Common myeloid progenitor, CD34-positive (primary cell): ENCODE measurements at regions not wholly inside any gene's neighbourhood (a gene's known extent, or its start where the extent isn't known, plus 50 kb on each side); places are given as distances from the start of the nearest gene placed in this dataset.

Experiments used
- CTCF ChIA-PET: fragments of 350-600 bp; sonication (Branson Sonifier 250); formaldehyde crosslinking; loops from one replicate; lab custom pipeline; 2021; ENCODE audit warnings: antibody characterized with exemption; lab: Charles Lee
- POLR2A ChIA-PET: fragments of 350-600 bp; sonication (Branson Sonifier 250); formaldehyde crosslinking; loops from one replicate; lab custom pipeline; 2021; ENCODE audit warnings: antibody characterized with exemption; lab: Charles Lee
- DNase-seq, 3 donors: peaks; one replicate each; pipeline versions ENCODE4 v3.0.0 to v3.0.0-alpha.2; 2013
- H3K27ac ChIP-seq, 2 experiments: 1 replicate in 1 of 2; 2 replicates in 1 of 2; pipeline ENCODE4 v1.7.0; 2013; ENCODE audit warnings: inconsistent platforms in 2 of 2, low read length in 2 of 2, mild to moderate bottlenecking in 2 of 2, low read depth in 1 of 2, moderate library complexity in 1 of 2; ENCODE audit not compliant: severe bottlenecking in 2 of 2, insufficient read depth in 1 of 2, poor library complexity in 1 of 2
- H3K27me3 ChIP-seq, 5 experiments: replicated peaks in 2 of 5; 1 replicate in 3 of 5; 2 replicates in 2 of 5; pipeline versions ENCODE4 v1.6.1 to v1.7.0; 2013; ENCODE audit warnings: low read length in 4 of 5, mild to moderate bottlenecking in 2 of 5, moderate library complexity in 2 of 5, inconsistent platforms in 1 of 5; ENCODE audit not compliant: insufficient read depth in 5 of 5, control insufficient read depth in 4 of 5
- H3K36me3 ChIP-seq, 4 experiments: 1 replicate in 2 of 4; 2 replicates in 2 of 4; pipeline versions ENCODE4 v1.6.1 to v1.7.0; 2013; ENCODE audit warnings: low read length in 3 of 4, control low read depth in 1 of 4, mild to moderate bottlenecking in 1 of 4; ENCODE audit not compliant: control insufficient read depth in 4 of 4, insufficient read depth in 4 of 4
- H3K4me1 ChIP-seq, 4 experiments: 1 replicate in 3 of 4; 2 replicates in 1 of 4; pipeline versions ENCODE4 v1.6.1 to v1.7.1; 2013; ENCODE audit warnings: low read length in 3 of 4, mild to moderate bottlenecking in 3 of 4, control low read depth in 1 of 4, inconsistent platforms in 1 of 4, moderate library complexity in 1 of 4; ENCODE audit not compliant: control insufficient read depth in 4 of 4, insufficient read depth in 4 of 4; ENCODE audit errors: control extremely low read depth in 1 of 4
- H3K4me3 ChIP-seq, 7 experiments: 1 replicate in 4 of 7; 2 replicates in 3 of 7; pipeline versions ENCODE4 v1.5.1 to v1.7.0; 2013; ENCODE audit warnings: mild to moderate bottlenecking in 7 of 7, low read length in 6 of 7, moderate library complexity in 6 of 7, inconsistent platforms in 2 of 7, low read depth in 2 of 7, control low read depth in 1 of 7; ENCODE audit not compliant: insufficient read depth in 4 of 7, control insufficient read depth in 1 of 7; ENCODE audit errors: extremely low read depth in 1 of 7
- H3K9me3 ChIP-seq, 5 experiments: 1 replicate in 4 of 5; 2 replicates in 1 of 5; pipeline versions ENCODE4 v1.6.1 to v1.7.1; 2013; ENCODE audit warnings: low read length in 4 of 5, mild to moderate bottlenecking in 2 of 5, inconsistent platforms in 1 of 5, low read depth in 1 of 5, moderate library complexity in 1 of 5; ENCODE audit not compliant: control insufficient read depth in 4 of 5, insufficient read depth in 2 of 5; ENCODE audit errors: control extremely low read depth in 1 of 5
- WGBS: methylation state at CpG from one replicate; pipeline ENCODE4 v1.1.5; 2013; ENCODE audit not compliant: insufficient coverage; 5-methylcytosine and 5-hydroxymethylcytosine counted together

DNA sequence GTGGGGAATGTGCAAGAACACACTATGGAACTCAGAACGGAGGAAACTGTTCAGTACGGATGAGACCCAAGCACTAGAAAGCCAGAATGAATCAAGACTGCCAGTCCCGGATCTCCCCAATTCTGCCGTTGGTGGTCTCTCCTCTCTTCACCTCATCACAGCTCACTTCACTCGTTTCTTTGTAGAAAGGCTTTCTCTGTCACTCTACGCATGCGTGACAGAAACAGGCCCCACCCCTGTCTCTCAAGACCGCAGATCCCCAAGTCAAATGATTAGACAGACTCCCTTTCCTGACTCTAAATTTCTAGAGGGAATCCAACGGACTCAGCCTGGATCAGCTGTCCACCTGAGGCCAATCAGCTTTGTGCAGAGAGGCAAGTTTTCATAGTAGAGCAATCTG lies 505.7 kb upstream of the ADAMTS9 start:
- H3K36me3 ChIP-seq = no peaks in the 10 kb centered on the region
- no peaks in the 10 kb centered on the region for H3K4me1 ChIP-seq
- ChIA-PET CTCF (no interaction called here), POLR2A (no interaction called here)
- WGBS = 96% methylated on average over 8 of the region's 9 CpGs
- peaks cover 0 to 1% (median 0%) of the 10 kb centered on the region in 5 experiments for H3K9me3 ChIP-seq
- no peak overlapping the region for H3K27ac ChIP-seq
- no peaks in the 10 kb centered on the region for H3K27me3 ChIP-seq
- DNase-seq = no peak
- H3K4me3 ChIP-seq = no peak overlapping the region

DNA sequence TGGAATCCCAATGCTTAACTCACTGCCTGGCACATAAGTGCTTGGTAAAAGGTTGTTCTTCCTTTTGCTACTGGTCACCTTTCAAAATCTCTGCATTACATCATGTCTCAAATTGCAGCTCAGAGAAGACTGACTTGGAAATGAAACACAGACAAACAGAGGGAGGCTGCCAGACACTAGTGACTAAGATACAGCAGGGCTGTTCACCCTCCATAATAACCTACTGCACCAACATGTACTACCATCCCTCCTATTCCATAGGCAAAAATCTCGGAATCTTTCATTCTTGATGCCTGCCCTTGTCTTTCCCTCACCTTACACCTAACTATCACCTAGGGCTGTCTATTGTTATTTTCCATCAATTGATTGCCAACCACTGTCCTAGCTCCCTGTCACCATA lies 502.3 kb upstream of the ADAMTS9 start:
- H3K27me3 ChIP-seq = no peaks in the 10 kb centered on the region
- ChIA-PET CTCF (no interaction called here), POLR2A (no interaction called here)
- 100% methylated on average over 1 of the region's 1 CpG for WGBS
- no peak overlapping the region for H3K4me3 ChIP-seq
- H3K27ac ChIP-seq = no peak overlapping the region
- peaks cover 0 to 3% (median 0%) of the 10 kb centered on the region in 5 experiments for H3K9me3 ChIP-seq
- DNase-seq = no peak
- no peaks in the 10 kb centered on the region for H3K4me1 ChIP-seq
- no peaks in the 10 kb centered on the region for H3K36me3 ChIP-seq

DNA sequence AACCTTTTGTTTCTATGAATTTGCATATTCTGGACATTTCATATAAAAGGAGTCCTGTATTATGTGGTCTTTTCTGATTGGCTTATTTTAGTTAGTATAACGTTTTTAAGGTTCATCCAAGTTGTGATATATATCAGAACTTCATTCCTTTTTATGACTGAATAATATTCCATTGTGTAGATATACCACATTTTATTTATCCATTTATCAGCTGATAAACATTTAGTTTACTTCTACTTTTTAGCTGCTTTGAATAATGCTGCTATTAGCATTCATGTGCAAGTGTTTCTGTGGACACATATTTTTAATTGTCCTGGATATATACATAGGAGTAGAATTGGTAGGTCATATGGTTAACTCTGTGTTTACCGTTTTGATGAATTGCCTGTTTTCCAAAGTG lies 498.5 kb upstream of the ADAMTS9 start:
- WGBS = no CpG with 5 or more reads among the region's 2 CpGs
- H3K36me3 ChIP-seq = no peaks in the 10 kb centered on the region
- DNase-seq = no peak
- ChIA-PET CTCF (no interaction called here), POLR2A (no interaction called here)
- no peaks in the 10 kb centered on the region for H3K27me3 ChIP-seq
- no peak overlapping the region for H3K27ac ChIP-seq
- no peaks in the 10 kb centered on the region for H3K4me1 ChIP-seq
- no peak overlapping the region for H3K4me3 ChIP-seq
- peaks cover 0 to 5% (median 0%) of the 10 kb centered on the region in 5 experiments for H3K9me3 ChIP-seq

DNA sequence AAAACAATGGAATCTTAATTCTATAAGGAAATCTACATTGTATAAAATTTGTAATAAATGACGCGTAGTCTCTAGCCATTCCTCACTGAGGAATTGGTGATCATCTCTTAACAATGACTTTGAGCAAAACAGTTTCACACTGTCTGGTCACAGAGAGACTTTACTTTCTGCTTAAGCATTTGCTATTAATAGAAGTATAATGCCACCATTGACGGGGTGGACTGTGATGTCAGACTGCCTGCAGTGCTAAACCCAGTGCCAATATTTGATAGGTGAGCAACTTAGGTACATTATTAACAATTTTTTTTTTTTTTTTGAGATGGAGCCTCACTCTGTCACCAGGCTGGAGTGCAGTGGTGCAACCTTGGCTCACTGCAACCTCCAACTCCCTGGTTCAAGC lies 494.9 kb upstream of the ADAMTS9 start:
- WGBS = no CpG with 5 or more reads among the region's 3 CpGs
- Histone ChIP-seq H3K4me1 (no peaks in the 10 kb centered on the region), H3K27ac (no peak overlapping the region), H3K4me3 (no peak overlapping the region), H3K9me3 (peaks cover 0 to 5% (median 0%) of the 10 kb centered on the region in 5 experiments), H3K36me3 (no peaks in the 10 kb centered on the region), H3K27me3 (peaks cover 0 to 3% (median 0%) of the 10 kb centered on the region in 5 experiments)
- DNase-seq = no peak
- ChIA-PET CTCF (no interaction called here), POLR2A (no interaction called here)

DNA sequence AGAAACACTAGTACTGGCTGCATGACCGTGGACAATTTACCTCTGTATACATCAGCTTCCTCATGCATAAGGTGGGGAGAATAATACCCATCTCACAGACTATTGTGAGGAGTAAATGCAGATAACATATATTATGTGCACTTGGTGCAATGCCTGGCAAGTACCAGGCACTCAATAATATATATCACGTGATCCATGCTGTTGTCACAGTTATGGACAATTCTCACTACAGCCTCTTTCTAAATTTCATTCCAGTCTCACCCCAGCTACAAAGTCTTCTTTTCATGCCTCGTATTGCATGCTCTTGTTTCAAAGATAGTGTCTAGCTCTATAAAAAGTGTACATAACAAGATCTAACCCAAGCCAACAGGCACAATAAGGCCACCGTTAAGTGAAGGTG lies 494.3 kb upstream of the ADAMTS9 start:
- Histone ChIP-seq H3K27ac (no peak overlapping the region), H3K27me3 (peaks cover 0 to 3% (median 0%) of the 10 kb centered on the region in 5 experiments), H3K4me3 (no peak overlapping the region), H3K9me3 (peaks cover 0 to 5% (median 0%) of the 10 kb centered on the region in 5 experiments), H3K36me3 (no peaks in the 10 kb centered on the region), H3K4me1 (no peaks in the 10 kb centered on the region)
- WGBS = 92% methylated on average over 3 of the region's 4 CpGs
- CTCF ChIA-PET = no interaction called here
- POLR2A ChIA-PET = no interaction called here
- no peak for DNase-seq

DNA sequence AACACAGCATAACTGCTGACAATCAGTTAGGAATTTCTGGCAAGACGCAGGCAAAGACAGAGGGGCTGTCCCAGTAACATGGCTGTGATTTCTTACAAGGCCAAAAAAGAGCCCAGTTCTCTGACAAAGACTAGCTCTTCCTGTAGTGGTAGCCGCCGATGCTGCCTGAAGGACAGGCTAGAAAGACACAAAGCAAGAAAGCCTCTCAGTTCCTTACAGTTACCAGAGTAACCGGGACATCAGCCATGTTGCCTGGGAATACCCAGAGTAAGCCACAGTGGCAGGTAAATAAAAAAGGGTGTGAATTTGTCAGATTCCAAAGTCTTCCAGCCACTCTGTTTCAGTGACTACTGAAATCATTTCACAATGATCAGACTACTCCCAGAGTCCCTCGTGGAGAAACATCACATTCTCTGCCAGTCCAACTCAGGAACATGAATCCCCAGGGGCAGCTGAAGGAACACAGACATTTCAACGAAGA lies 493.6 kb upstream of the ADAMTS9 start:
- CTCF ChIA-PET = no interaction called here
- Histone ChIP-seq H3K4me1 (no peaks in the 10 kb centered on the region), H3K27me3 (peaks cover 0 to 3% (median 0%) of the 10 kb centered on the region in 5 experiments), H3K27ac (no peak overlapping the region), H3K9me3 (peaks cover 0 to 3% (median 0%) of the 10 kb centered on the region in 5 experiments), H3K4me3 (no peak overlapping the region), H3K36me3 (no peaks in the 10 kb centered on the region)
- WGBS = 100% methylated on average over 4 of the region's 6 CpGs
- no peak for DNase-seq
- POLR2A ChIA-PET = no interaction called here

GRCh38 chr3:65178703-65179102 lies 490.9 kb upstream of the ADAMTS9 start:
- Histone ChIP-seq H3K27ac (no peak overlapping the region), H3K9me3 (no peaks in the 10 kb centered on the region), H3K36me3 (no peaks in the 10 kb centered on the region), H3K27me3 (peaks cover 0 to 3% (median 0%) of the 10 kb centered on the region in 5 experiments), H3K4me1 (no peaks in the 10 kb centered on the region), H3K4me3 (no peak overlapping the region)
- CTCF ChIA-PET = no interaction called here
- DNase-seq = no peak
- POLR2A ChIA-PET = no interaction called here
- WGBS = 93% methylated on average over 3 of the region's 6 CpGs
